ENCODE measurements at regions not wholly inside any gene's neighbourhood (a gene's known extent, or its start where the extent isn't known, plus 50 kb on each side); places are given as distances from the start of the nearest gene placed in this dataset.

GRCh38 chr18:78685250-78685979 lies 294.2 kb upstream of the SALL3 start:
- DNase-seq (no peak), ATAC-seq (no peak)
- Histone ChIP-seq H3K4me3 (no peak overlapping the region), H3K9me3 (no peaks in the 10 kb centered on the region), H3K4me1 (no peaks in the 10 kb centered on the region), H3K27ac (no peak overlapping the region), H3K27me3 (ENCODE audit: low read depth) (no peaks in the 10 kb centered on the region), H3K36me3 (no peaks in the 10 kb centered on the region)
- intact Hi-C loops (cut with DNase I) = no loop called here
- no peak for TF ChIP-seq CTCF (IDR thresholded peaks at IDR 0.05)

DNA sequence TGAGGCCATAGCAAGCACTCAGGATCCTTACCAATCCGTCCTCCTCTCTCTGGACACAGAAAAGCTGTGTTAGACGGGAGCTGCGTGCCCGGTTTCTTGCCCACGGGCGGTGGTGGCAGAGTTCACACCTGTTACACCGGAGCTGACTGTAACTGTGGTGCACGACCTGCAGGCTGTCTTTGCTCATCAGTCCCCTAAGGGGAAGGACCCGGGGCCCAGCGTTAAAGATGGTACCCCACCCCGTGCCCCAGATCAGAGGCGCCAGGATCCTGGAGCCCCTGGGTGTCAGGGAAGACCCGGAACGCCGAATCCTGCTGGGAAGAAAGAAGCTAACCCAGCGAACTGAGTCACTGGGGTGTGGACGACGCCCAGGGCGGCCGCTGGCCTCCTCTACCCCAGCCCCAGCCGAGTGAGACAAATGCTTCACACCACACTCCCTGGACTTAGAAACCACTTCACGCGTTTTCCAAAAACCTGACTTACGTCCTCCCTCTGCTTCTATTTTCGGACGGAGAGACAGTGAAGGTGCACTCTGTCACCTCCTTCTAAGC lies 293.6 kb upstream of the SALL3 start:
- H3K36me3 ChIP-seq = no peaks in the 10 kb centered on the region
- no peak overlapping the region for H3K27ac ChIP-seq
- TF ChIP-seq CTCF (IDR thresholded peaks at IDR 0.05) = no peak
- intact Hi-C loops (cut with DNase I) = no loop called here
- no peaks in the 10 kb centered on the region for H3K27me3 ChIP-seq (ENCODE audit: low read depth)
- no peak for DNase-seq
- no peaks in the 10 kb centered on the region for H3K9me3 ChIP-seq
- ATAC-seq = no peak
- H3K4me1 ChIP-seq = no peaks in the 10 kb centered on the region
- no peak overlapping the region for H3K4me3 ChIP-seq

- H3K4me1 ChIP-seq = no peaks in the 10 kb centered on the region
- no peak for DNase-seq
These were observed 292.5 kb upstream of the SALL3 start for GRCh38 chr18:78686976-78687685.

DNA sequence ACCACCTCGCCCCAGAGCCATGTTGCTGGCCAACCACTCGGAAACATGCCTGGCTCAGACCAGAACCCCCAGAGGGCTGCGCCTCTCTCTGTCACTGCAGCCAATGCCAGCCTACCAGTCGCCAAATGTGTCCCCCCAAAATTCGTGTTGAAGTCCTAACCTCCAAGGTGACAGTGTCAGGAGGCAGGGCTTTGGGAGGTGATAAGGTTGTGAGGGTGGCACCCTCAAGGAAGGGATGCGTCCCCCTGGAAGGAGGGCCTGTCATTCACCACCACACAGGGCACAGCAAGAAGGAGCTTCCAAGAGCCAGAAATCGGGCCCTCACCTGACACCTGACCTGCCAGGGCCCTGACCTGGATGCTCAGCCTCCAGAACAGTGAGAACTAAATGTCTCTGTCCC lies 291.9 kb upstream of the SALL3 start:
- H3K9me3 ChIP-seq = no peaks in the 10 kb centered on the region
- intact Hi-C loops (cut with DNase I) = no loop called here
- no peaks in the 10 kb centered on the region for H3K36me3 ChIP-seq
- ATAC-seq (no peak), DNase-seq (no peak)
- H3K27ac ChIP-seq = no peak overlapping the region
- H3K27me3 ChIP-seq (ENCODE audit: low read depth) = no peaks in the 10 kb centered on the region
- no peak for TF ChIP-seq CTCF (IDR thresholded peaks at IDR 0.05)
- no peaks in the 10 kb centered on the region for H3K4me1 ChIP-seq
- H3K4me3 ChIP-seq = no peak overlapping the region

More at GRCh38 chr18:78686976-78687685, 292.5 kb upstream of the SALL3 start:
- no peak overlapping the region for H3K4me3 ChIP-seq
- no peak overlapping the region for H3K27ac ChIP-seq
- ATAC-seq = no peak
- TF ChIP-seq CTCF (IDR thresholded peaks at IDR 0.05) = no peak
- H3K27me3 ChIP-seq (ENCODE audit: low read depth) = no peaks in the 10 kb centered on the region
- intact Hi-C loops (cut with DNase I) = no loop called here
- no peaks in the 10 kb centered on the region for H3K36me3 ChIP-seq
- no peaks in the 10 kb centered on the region for H3K9me3 ChIP-seq

DNA sequence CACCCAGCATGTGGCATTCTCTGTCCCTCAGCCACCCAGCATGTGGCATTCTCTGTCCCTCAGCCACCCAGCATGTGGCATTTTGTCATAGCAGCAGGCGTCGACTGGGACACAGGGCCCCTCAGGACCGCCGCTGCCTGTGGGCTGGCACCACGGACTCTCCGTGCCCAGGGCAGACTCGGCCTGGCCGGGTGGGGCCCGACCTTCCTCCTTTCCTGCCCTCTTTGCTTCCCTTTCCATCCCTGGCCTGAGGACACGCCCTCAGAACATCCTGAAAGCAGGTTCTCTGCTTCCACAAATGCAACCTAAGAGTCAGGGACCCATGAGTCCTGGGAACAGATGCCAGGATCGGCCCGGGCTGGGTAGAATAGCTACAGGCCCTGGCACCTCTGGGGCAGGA lies 291.4 kb upstream of the SALL3 start:
- no peaks in the 10 kb centered on the region for H3K9me3 ChIP-seq
- H3K27ac ChIP-seq = no peak overlapping the region
- no peak for TF ChIP-seq CTCF (IDR thresholded peaks at IDR 0.05)
- ATAC-seq (no peak), DNase-seq (no peak)
- peaks cover under 1% of the 10 kb centered on the region for H3K27me3 ChIP-seq (ENCODE audit: low read depth)
- no peaks in the 10 kb centered on the region for H3K4me1 ChIP-seq
- no peak overlapping the region for H3K4me3 ChIP-seq
- no peaks in the 10 kb centered on the region for H3K36me3 ChIP-seq
- intact Hi-C loops (cut with DNase I) = no loop called here

All from lower lobe of right lung (tissue), 2 donors.